C4-2B (cell line): ENCODE measurements at regions not wholly inside any gene's neighbourhood (a gene's known extent, or its start where the extent isn't known, plus 50 kb on each side); places are given as distances from the start of the nearest gene placed in this dataset.

Experiments used
- CTCF ChIP-seq: fragments of 450-650 bp; conservative IDR thresholded peaks from 2 replicates; pipeline ENCODE4 v1.5.1; 2017; ENCODE audit warnings: mild to moderate bottlenecking
- ZFX ChIP-seq: fragments of 450-650 bp; IDR thresholded peaks from 2 replicates; pipeline ENCODE4 v1.6.1; 2017

- TF ChIP-seq CTCF = no peak
- TF ChIP-seq ZFX = no peak
Measured at GRCh38 chr3:194220901-194221326, 85.0 kb downstream of the HES1 start.
